Stimulated activated CD8-positive, alpha-beta memory T cell treated with anti-CD3 and anti-CD28 coated beads, Interleukin-12 subunit alpha, Interleukin-12 subunit beta, amount 100 ng/mL, for 24 hours (primary cell): ENCODE measurements at regions not wholly inside any gene's neighbourhood (a gene's known extent, or its start where the extent isn't known, plus 50 kb on each side); places are given as distances from the start of the nearest gene placed in this dataset.

Source experiments
- DNase-seq: peaks from one replicate; pipeline ENCODE4 v3.0.0-alpha.2; 2020; ENCODE audit errors: extremely low read depth

GRCh38 chr6:132936646-132937045 lies 122.3 kb downstream of the RPS12 start:
- DNase-seq, result no peak

- DNase-seq, result no peak
These were observed 123.1 kb downstream of the RPS12 start for GRCh38 chr6:132937466-132937906.

GRCh38 chr6:132948889-132949288 lies 134.5 kb downstream of the RPS12 start:
- no peak for DNase-seq

GRCh38 chr6:132950566-132950965 lies 136.2 kb downstream of the RPS12 start:
- no peak for DNase-seq

GRCh38 chr6:132952031-132952867 lies 137.9 kb downstream of the RPS12 start:
- no peak for DNase-seq

GRCh38 chr6:132952986-132953385 lies 138.6 kb downstream of the RPS12 start:
- no peak for DNase-seq

- DNase-seq, result no peak
These were observed 139.9 kb downstream of the RPS12 start for GRCh38 chr6:132954222-132954621.

- DNase-seq, result no peak
These were observed 140.6 kb downstream of the RPS12 start for GRCh38 chr6:132954936-132955335.

GRCh38 chr6:132959639-132960326 lies 145.4 kb downstream of the RPS12 start:
- DNase-seq, result no peak

- DNase-seq, result no peak
These were observed 146.4 kb downstream of the RPS12 start for GRCh38 chr6:132960720-132961119.

- DNase-seq, result no peak
These were observed 146.8 kb downstream of the RPS12 start for GRCh38 chr6:132961122-132961521.

GRCh38 chr6:132961610-132962009 lies 147.2 kb downstream of the RPS12 start:
- DNase-seq, result no peak

GRCh38 chr6:132962936-132963868 lies 148.8 kb downstream of the RPS12 start:
- DNase-seq, result peak; percentile 21

GRCh38 chr6:132964101-132964867 lies 149.9 kb downstream of the RPS12 start:
- DNase-seq, result no peak

- no peak for DNase-seq
These were observed 150.6 kb downstream of the RPS12 start for GRCh38 chr6:132964868-132965382.

- no peak for DNase-seq
These were observed 153.5 kb downstream of the RPS12 start for GRCh38 chr6:132967871-132968270.

- DNase-seq, result no peak
These were observed 154.1 kb downstream of the RPS12 start for GRCh38 chr6:132968419-132968950.

- no peak for DNase-seq
These were observed 154.8 kb downstream of the RPS12 start for GRCh38 chr6:132969196-132969595.

GRCh38 chr6:132971676-132972075 lies 157.3 kb downstream of the RPS12 start:
- no peak for DNase-seq

GRCh38 chr6:132972254-132972653 lies 157.9 kb downstream of the RPS12 start:
- DNase-seq, result no peak

GRCh38 chr6:132972971-132973370 lies 158.6 kb downstream of the RPS12 start:
- no peak for DNase-seq
